Breast epithelium (tissue), 4 donors: ENCODE measurements at regions not wholly inside any gene's neighbourhood (a gene's known extent, or its start where the extent isn't known, plus 50 kb on each side); places are given as distances from the start of the nearest gene placed in this dataset.

ENCODE experiments used
- DNase-seq, 2 donors: peaks; one replicate each; pipeline ENCODE4 v3.0.0-alpha.2; 2019; ENCODE audit warnings: low spot score in 2 of 2
- H3K27ac ChIP-seq, 2 donors: fragments of 200-600 bp; sonication (generic) in 1 of 2; one replicate each; pipeline ENCODE4 v1.5.1; 2016 to 2019; ENCODE audit warnings: mild to moderate bottlenecking in 1 of 2
- H3K27me3 ChIP-seq, 2 donors: fragments of 200-600 bp; sonication (generic) in 1 of 2; one replicate each; pipeline versions ENCODE4 v1.5.1 to v1.6.0; 2017 to 2019; ENCODE audit warnings: control low read depth in 1 of 2, mild to moderate bottlenecking in 1 of 2
- H3K36me3 ChIP-seq: fragments of 200-600 bp; one replicate; pipeline ENCODE4 v1.5.1; 2019
- H3K4me1 ChIP-seq, 2 donors: fragments of 200-600 bp; sonication (generic); one replicate each; pipeline ENCODE4 v1.5.1; 2016 to 2019; ENCODE audit warnings: control low read depth in 1 of 2
- H3K4me3 ChIP-seq, 3 donors: fragments of 200-600 bp; sonication (generic); 1 replicate in 2 of 3; 2 replicates in 1 of 3; pipeline ENCODE4 v1.5.1; 2016 to 2019; ENCODE audit warnings: mild to moderate bottlenecking in 3 of 3, moderate library complexity in 2 of 3
- H3K9me3 ChIP-seq, 2 donors: fragments of 200-600 bp; sonication (generic) in 1 of 2; one replicate each; pipeline ENCODE4 v1.5.1; 2016 to 2019; ENCODE audit warnings: control low read depth in 1 of 2
- POLR2A ChIP-seq: fragments of 450-650 bp; IDR thresholded peaks from one replicate; pipeline ENCODE4 v1.6.1; 2016; ENCODE audit warnings: antibody characterized with exemption, mild to moderate bottlenecking, moderate library complexity
- POLR2AphosphoS5 ChIP-seq, 3 donors: sonication (generic); formaldehyde crosslinking; IDR thresholded peaks; one replicate each; pipeline ENCODE4 v1.6.1; 2017; ENCODE audit warnings: antibody characterized with exemption in 3 of 3
- intact Hi-C: fragments of 100-400 bp; cut with DNase I; formaldehyde crosslinking; loops from one replicate; pipeline ENCODE4 v1.15.1; 2023; ENCODE audit warnings: low total_unique reads
- TF ChIP-seq, protein P1 (sequence below), 3 donors: fragments of 450-650 bp; IDR thresholded peaks; one replicate each; pipeline ENCODE4 v1.5.1; 2016 to 2017; ENCODE audit warnings: antibody characterized with exemption in 3 of 3, mild to moderate bottlenecking in 3 of 3, moderate library complexity in 3 of 3

DNA sequence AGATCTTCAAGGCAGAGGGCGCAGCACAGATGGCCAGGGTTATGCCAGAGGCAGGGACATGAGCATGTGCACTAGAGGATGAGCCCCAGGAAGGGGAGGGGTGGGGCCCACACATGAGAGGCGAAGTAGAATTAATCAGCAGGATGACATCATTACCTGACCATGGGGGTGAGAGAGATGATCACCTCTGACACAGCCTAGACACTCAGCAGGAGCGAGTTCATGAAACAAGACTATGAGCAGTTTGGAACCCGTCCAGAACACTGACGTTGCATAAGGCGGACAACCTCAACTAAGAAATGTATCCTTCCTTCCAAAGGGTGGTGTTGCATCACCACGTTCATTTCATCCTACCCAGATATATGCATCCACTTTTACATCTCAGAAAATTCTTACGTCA, 446.7 kb upstream of the TENM3 start:
- Histone ChIP-seq H3K4me3 (no peak overlapping the region), H3K27ac (no peak overlapping the region), H3K27me3 (no peaks in the 10 kb centered on the region), H3K36me3 (no peaks in the 10 kb centered on the region), H3K4me1 (no peaks in the 10 kb centered on the region), H3K9me3 (peaks cover 6 to 8% of the 10 kb centered on the region in 2 donors)
- intact Hi-C loops: loop anchor here (5.0 kb wide), 1 partner anchor 731 kb away; no protein-coding TSS in a partner anchor
- TF ChIP-seq, protein P1, sequence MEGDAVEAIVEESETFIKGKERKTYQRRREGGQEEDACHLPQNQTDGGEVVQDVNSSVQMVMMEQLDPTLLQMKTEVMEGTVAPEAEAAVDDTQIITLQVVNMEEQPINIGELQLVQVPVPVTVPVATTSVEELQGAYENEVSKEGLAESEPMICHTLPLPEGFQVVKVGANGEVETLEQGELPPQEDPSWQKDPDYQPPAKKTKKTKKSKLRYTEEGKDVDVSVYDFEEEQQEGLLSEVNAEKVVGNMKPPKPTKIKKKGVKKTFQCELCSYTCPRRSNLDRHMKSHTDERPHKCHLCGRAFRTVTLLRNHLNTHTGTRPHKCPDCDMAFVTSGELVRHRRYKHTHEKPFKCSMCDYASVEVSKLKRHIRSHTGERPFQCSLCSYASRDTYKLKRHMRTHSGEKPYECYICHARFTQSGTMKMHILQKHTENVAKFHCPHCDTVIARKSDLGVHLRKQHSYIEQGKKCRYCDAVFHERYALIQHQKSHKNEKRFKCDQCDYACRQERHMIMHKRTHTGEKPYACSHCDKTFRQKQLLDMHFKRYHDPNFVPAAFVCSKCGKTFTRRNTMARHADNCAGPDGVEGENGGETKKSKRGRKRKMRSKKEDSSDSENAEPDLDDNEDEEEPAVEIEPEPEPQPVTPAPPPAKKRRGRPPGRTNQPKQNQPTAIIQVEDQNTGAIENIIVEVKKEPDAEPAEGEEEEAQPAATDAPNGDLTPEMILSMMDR (IDR thresholded peaks at IDR 0.05): no peak
- no peak for TF ChIP-seq POLR2A
- TF ChIP-seq POLR2AphosphoS5 (IDR thresholded peaks at IDR 0.05): no peak
- no peak for DNase-seq

DNA sequence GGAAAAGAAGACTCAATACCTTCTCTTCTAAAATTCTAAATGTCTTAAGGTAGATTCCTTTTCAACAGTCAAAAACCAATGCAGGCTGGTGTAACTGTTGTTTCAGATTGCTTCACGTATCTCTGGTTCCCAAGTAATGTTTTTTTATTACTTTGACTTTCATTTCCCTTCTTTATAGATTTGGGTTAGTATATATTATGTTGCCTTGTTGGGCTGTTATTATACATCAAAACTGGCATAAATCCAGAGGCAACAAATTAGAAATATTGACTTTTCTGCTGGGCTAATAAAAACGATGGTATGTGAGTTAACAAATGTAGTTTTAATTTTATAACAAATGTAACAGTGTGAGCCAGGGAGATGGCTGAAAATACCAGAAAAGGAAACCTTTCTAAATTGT, 444.7 kb upstream of the TENM3 start:
- intact Hi-C loops: loop anchor here (5.0 kb wide), 1 partner anchor 729 kb away; no protein-coding TSS in a partner anchor
- no peak for TF ChIP-seq POLR2AphosphoS5 (IDR thresholded peaks at IDR 0.05)
- TF ChIP-seq POLR2A: no peak
- Histone ChIP-seq H3K4me3 (no peak overlapping the region), H3K4me1 (no peaks in the 10 kb centered on the region), H3K36me3 (no peaks in the 10 kb centered on the region), H3K27me3 (no peaks in the 10 kb centered on the region), H3K9me3 (peaks cover 6 to 8% of the 10 kb centered on the region in 2 donors), H3K27ac (no peak overlapping the region)
- DNase-seq: no peak

DNA sequence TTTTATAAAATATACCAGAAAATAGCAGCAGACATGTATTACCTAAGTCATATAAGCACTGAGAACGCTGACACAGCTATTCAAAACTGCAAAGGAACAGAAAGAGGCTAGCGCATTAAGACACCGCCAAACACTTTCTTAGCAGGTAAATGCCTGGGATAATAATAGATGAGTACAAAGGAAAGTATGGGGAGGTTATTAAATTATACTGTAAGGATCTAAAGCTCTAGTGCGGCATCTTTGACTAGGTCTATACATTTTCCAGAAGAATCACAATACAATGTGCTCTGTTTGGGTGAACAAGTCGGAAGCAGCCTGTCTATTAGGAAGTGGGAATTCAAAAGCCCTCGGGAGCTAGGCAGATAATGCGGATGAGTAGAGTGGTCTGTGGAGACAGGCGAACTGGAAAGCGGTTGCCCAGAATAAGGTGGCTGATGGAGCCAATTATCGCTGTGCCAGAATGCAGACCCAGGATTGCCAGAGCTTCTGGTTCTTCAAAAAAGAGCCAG, 443.6 kb upstream of the TENM3 start:
- no peak overlapping the region for H3K27ac ChIP-seq
- no peaks in the 10 kb centered on the region for H3K36me3 ChIP-seq
- peaks cover 6 to 7% of the 10 kb centered on the region in 2 donors for H3K9me3 ChIP-seq
- TF ChIP-seq, protein P1 (IDR thresholded peaks at IDR 0.05): no peak
- TF ChIP-seq POLR2AphosphoS5 (IDR thresholded peaks at IDR 0.05) (no peak), POLR2A (no peak)
- intact Hi-C loops: loop anchor here (5.0 kb wide), 1 partner anchor 728 kb away; no protein-coding TSS in a partner anchor
- no peaks in the 10 kb centered on the region for H3K27me3 ChIP-seq
- no peak for DNase-seq
- no peaks in the 10 kb centered on the region for H3K4me1 ChIP-seq
- no peak overlapping the region for H3K4me3 ChIP-seq

DNA sequence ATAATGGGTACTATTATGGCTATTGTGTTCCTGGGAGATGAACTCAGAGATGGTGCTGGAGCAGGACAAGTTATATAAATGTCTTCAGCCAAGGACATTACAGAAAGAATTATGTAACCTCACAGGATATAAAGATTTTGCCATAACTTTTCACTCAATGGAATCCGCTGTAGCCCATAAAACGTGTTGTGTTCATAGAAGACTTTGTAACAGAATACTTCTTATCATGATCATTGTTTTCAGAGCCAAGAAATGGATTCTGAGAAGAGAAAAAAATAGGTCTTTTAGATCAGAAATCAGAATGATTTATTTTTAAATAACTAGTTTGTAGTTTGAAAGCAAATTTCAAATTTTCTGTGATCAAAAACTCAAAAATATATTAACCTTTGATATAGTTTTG, 441.0 kb upstream of the TENM3 start:
- H3K27me3 ChIP-seq: no peaks in the 10 kb centered on the region
- TF ChIP-seq POLR2AphosphoS5 (IDR thresholded peaks at IDR 0.05) (no peak), POLR2A (no peak)
- TF ChIP-seq, protein P1 (IDR thresholded peaks at IDR 0.05): no peak
- DNase-seq: no peak
- no peaks in the 10 kb centered on the region for H3K4me1 ChIP-seq
- intact Hi-C loops: no loop called here
- no peak overlapping the region for H3K27ac ChIP-seq
- H3K36me3 ChIP-seq: no peaks in the 10 kb centered on the region
- H3K9me3 ChIP-seq: no peaks in the 10 kb centered on the region
- H3K4me3 ChIP-seq: no peak overlapping the region

DNA sequence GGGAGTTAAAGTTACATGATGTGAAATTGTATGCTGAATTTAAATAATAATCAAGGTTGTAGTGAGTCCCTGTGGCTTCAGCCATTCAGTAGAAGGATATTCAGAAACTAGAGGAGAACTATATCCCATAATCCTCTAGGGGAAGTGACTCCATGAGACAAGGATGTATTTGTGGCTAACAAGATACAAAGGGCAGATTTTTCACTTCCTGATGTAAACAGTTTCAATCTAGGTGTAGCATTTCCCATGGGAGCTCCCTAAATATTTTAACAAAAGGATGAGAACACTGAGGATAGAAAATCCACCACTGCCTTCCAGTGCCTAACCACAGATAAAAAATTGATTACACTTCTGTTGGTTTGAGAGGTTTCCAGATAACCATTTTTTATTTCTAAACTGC, 435.4 kb upstream of the TENM3 start:
- Histone ChIP-seq H3K27ac (no peak overlapping the region), H3K36me3 (no peaks in the 10 kb centered on the region), H3K27me3 (no peaks in the 10 kb centered on the region), H3K4me3 (no peak overlapping the region), H3K4me1 (no peaks in the 10 kb centered on the region), H3K9me3 (no peaks in the 10 kb centered on the region)
- TF ChIP-seq, protein P1 (IDR thresholded peaks at IDR 0.05): no peak
- TF ChIP-seq POLR2AphosphoS5 (IDR thresholded peaks at IDR 0.05) (no peak), POLR2A (no peak)
- no peak for DNase-seq
- intact Hi-C loops: no loop called here
